Lower leg skin (tissue), 3 donors: ENCODE measurements at regions not wholly inside any gene's neighbourhood (a gene's known extent, or its start where the extent isn't known, plus 50 kb on each side); places are given as distances from the start of the nearest gene placed in this dataset.

Experiments
- CTCF ChIP-seq, 3 donors: fragments of 450-650 bp; IDR thresholded peaks; one replicate each; pipeline ENCODE4 v1.5.1; 2016; ENCODE audit warnings: antibody characterized with exemption in 3 of 3, mild to moderate bottlenecking in 3 of 3, moderate library complexity in 2 of 3
- POLR2A ChIP-seq, 2 donors: fragments of 450-650 bp; IDR thresholded peaks; one replicate each; pipeline ENCODE4 v1.6.1; 2016 to 2017; ENCODE audit warnings: antibody characterized with exemption in 2 of 2, mild to moderate bottlenecking in 1 of 2, moderate library complexity in 1 of 2

- TF ChIP-seq CTCF (IDR thresholded peaks at IDR 0.05) (no peak), POLR2A (IDR thresholded peaks at IDR 0.05) (no peak)
Measured at GRCh38 chr2:105950521-105951383, 206.0 kb downstream of the NCK2 start.
